PC-9 (cell line): ENCODE measurements at regions not wholly inside any gene's neighbourhood (a gene's known extent, or its start where the extent isn't known, plus 50 kb on each side); places are given as distances from the start of the nearest gene placed in this dataset.

Experiments
- BruUV-seq: library from RNA; stranded (reverse); fragments of 400-500 nt; replicated peaks from 2 replicates; lab custom pipeline; 2021; lab: Mats Ljungman, UMichigan
- CTCF ChIA-PET: fragments of 300-600 bp; sonication (Branson Sonifier 250); formaldehyde crosslinking; loops from one replicate; lab custom pipeline; 2022; ENCODE audit warnings: antibody characterized with exemption; lab: Charles Lee
- POLR2A ChIA-PET: fragments of 300-600 bp; sonication (Branson Sonifier 250); formaldehyde crosslinking; loops from one replicate; lab custom pipeline; 2022; ENCODE audit warnings: antibody characterized with exemption; ENCODE audit not compliant: unreplicated experiment; lab: Charles Lee
- DNase-seq, 2 experiments: peaks; one replicate each; pipeline versions ENCODE4 v3.0.0 to v3.0.0-alpha.2; 2015 to 2022; ENCODE audit warnings: mixed read lengths in 1 of 2
- H2AFZ ChIP-seq: fragments of 200-600 bp; sonication (generic); 2 replicates; pipeline ENCODE4 v1.8.1; 2017; ENCODE audit warnings: antibody characterized with exemption
- H3F3A ChIP-seq: fragments of 200-600 bp; sonication (generic); 2 replicates; pipeline ENCODE4 v1.8.1; 2017; ENCODE audit warnings: antibody characterized with exemption, mild to moderate bottlenecking, low read depth; ENCODE audit not compliant: insufficient read depth
- H3K27ac ChIP-seq: fragments of 200-600 bp; sonication (generic); 2 replicates; pipeline ENCODE4 v1.6.1; 2016; ENCODE audit warnings: mixed run types
- H3K27me3 ChIP-seq: fragments of 200-600 bp; sonication (generic); 2 replicates; pipeline ENCODE4 v1.6.1; 2016; ENCODE audit warnings: low read depth, mixed run types; ENCODE audit not compliant: insufficient read depth
- H3K36me3 ChIP-seq: fragments of 200-600 bp; sonication (generic); 2 replicates; pipeline ENCODE4 v1.6.1; 2016; ENCODE audit warnings: low read depth, mixed run types
- H3K4me1 ChIP-seq: fragments of 200-600 bp; sonication (generic); replicated peaks from 2 replicates; pipeline ENCODE4 v1.6.1; 2016; ENCODE audit warnings: mixed run types; ENCODE audit not compliant: insufficient read depth
- H3K4me2 ChIP-seq: fragments of 200-600 bp; sonication (generic); 2 replicates; pipeline ENCODE4 v1.6.1; 2017; ENCODE audit warnings: mixed run types
- H3K4me3 ChIP-seq: fragments of 200-600 bp; sonication (generic); 2 replicates; pipeline ENCODE4 v1.6.1; 2016; ENCODE audit warnings: mixed run types
- H3K79me2 ChIP-seq: fragments of 200-600 bp; sonication (generic); 2 replicates; pipeline ENCODE4 v1.6.1; 2017; ENCODE audit warnings: low read depth, mixed run types
- H3K9me2 ChIP-seq: fragments of 200-600 bp; sonication (generic); 2 replicates; pipeline ENCODE4 v1.8.1; 2017; ENCODE audit warnings: mild to moderate bottlenecking; ENCODE audit not compliant: insufficient read depth
- H3K9me3 ChIP-seq: fragments of 200-600 bp; sonication (generic); 2 replicates; pipeline ENCODE4 v1.8.1; 2016; ENCODE audit warnings: low read depth; ENCODE audit not compliant: insufficient read depth
- H4K20me1 ChIP-seq: fragments of 200-600 bp; sonication (generic); 2 replicates; pipeline ENCODE4 v1.8.1; 2017; ENCODE audit not compliant: insufficient read depth
- CTCF ChIP-seq: fragments of 200-600 bp; sonication (generic); conservative IDR thresholded peaks from 2 replicates; pipeline ENCODE4 v1.6.1; 2017; ENCODE audit warnings: mixed run types, antibody characterized with exemption, mild to moderate bottlenecking, moderate library complexity
- EZH2 ChIP-seq: fragments of 200-600 bp; sonication (generic); IDR thresholded peaks from 2 replicates; pipeline ENCODE4 v1.8.0; 2017; ENCODE audit warnings: antibody characterized with exemption, low read depth
- intact Hi-C: fragments of 100-400 bp; cut with micrococcal nuclease; formaldehyde crosslinking; loops from one replicate; pipeline ENCODE4 v1.10.0; 2022; ENCODE audit not compliant: unreplicated experiment

GRCh38 chr6:145294942-145295341, 440.4 kb downstream of the EPM2A start:
- Histone ChIP-seq H3K27me3 (no peaks in the 10 kb centered on the region), H3K4me1 (no peaks in the 10 kb centered on the region), H2AFZ (no peak overlapping the region), H3K27ac (no peak overlapping the region), H3K4me2 (no peak overlapping the region), H3K4me3 (no peak overlapping the region), H3K36me3 (no peaks in the 10 kb centered on the region), H3K9me3 (no peaks in the 10 kb centered on the region), H3K9me2 (no peaks in the 10 kb centered on the region), H3F3A (no peaks in the 10 kb centered on the region), H4K20me1 (no peaks in the 10 kb centered on the region), H3K79me2 (no peaks in the 10 kb centered on the region)
- no peak for DNase-seq
- BruUV-seq, result no TSS peak
- ChIA-PET CTCF (no interaction called here), POLR2A (no interaction called here)
- TF ChIP-seq CTCF (no peak), EZH2 (no peak)
- intact Hi-C loops, result no loop called here

GRCh38 chr6:145295746-145296145, 439.6 kb downstream of the EPM2A start:
- no peak overlapping the region for H2AFZ ChIP-seq
- H3K9me3 ChIP-seq, result no peaks in the 10 kb centered on the region
- DNase-seq, result no peak
- no peaks in the 10 kb centered on the region for H3K4me1 ChIP-seq
- no peaks in the 10 kb centered on the region for H3K27me3 ChIP-seq
- H4K20me1 ChIP-seq, result no peaks in the 10 kb centered on the region
- TF ChIP-seq CTCF, result no peak
- TF ChIP-seq EZH2, result no peak
- H3K36me3 ChIP-seq, result no peaks in the 10 kb centered on the region
- H3K4me3 ChIP-seq, result no peak overlapping the region
- POLR2A ChIA-PET, result no interaction called here
- intact Hi-C loops, result no loop called here
- no TSS peak for BruUV-seq
- no peaks in the 10 kb centered on the region for H3K9me2 ChIP-seq
- H3F3A ChIP-seq, result no peaks in the 10 kb centered on the region
- no peak overlapping the region for H3K4me2 ChIP-seq
- no peaks in the 10 kb centered on the region for H3K79me2 ChIP-seq
- no peak overlapping the region for H3K27ac ChIP-seq
- CTCF ChIA-PET, result no interaction called here

- Histone ChIP-seq H3K9me2 (no peaks in the 10 kb centered on the region), H3K79me2 (no peaks in the 10 kb centered on the region), H3F3A (no peaks in the 10 kb centered on the region), H3K27me3 (no peaks in the 10 kb centered on the region), H3K4me3 (no peak overlapping the region), H2AFZ (no peak overlapping the region), H4K20me1 (no peaks in the 10 kb centered on the region), H3K27ac (no peak overlapping the region), H3K9me3 (no peaks in the 10 kb centered on the region), H3K36me3 (no peaks in the 10 kb centered on the region), H3K4me2 (no peak overlapping the region), H3K4me1 (no peaks in the 10 kb centered on the region)
- TF ChIP-seq CTCF (no peak), EZH2 (no peak)
- POLR2A ChIA-PET, result no interaction called here
- intact Hi-C loops, result no loop called here
- CTCF ChIA-PET, result no interaction called here
- DNase-seq, result no peak
- no TSS peak for BruUV-seq
Observed at GRCh38 chr6:145305670-145306069, 429.6 kb downstream of the EPM2A start.
